SK-N-SH (cell line): ENCODE measurements at regions not wholly inside any gene's neighbourhood (a gene's known extent, or its start where the extent isn't known, plus 50 kb on each side); places are given as distances from the start of the nearest gene placed in this dataset.

Experiments used
- CTCF ChIA-PET: fragments of 300-600, 350-600 bp; formaldehyde crosslinking; extraction: SDS; loops from one replicate; lab custom pipeline; 2021; lab: Yijun Ruan, JAX
- POLR2A ChIA-PET: fragments of 350-600 bp; sonication (Branson Sonifier 250); formaldehyde crosslinking; extraction: SDS; loops from one replicate; lab custom pipeline; 2020; ENCODE audit warnings: antibody characterized with exemption, inconsistent platforms; lab: Yijun Ruan, JAX
- DNase-seq: peaks from one replicate; pipeline ENCODE4 v3.0.0; 2012
- H2AFZ ChIP-seq: fragments of 200-600 bp; sonication (generic); 2 replicates; pipeline ENCODE4 v1.8.1; 2016; ENCODE audit warnings: antibody characterized with exemption, mild to moderate bottlenecking, low read depth
- H3F3A ChIP-seq: fragments of 200-600 bp; sonication (generic); replicated peaks from 2 replicates; pipeline ENCODE3; 2016; ENCODE audit warnings: antibody characterized with exemption, mild to moderate bottlenecking; ENCODE audit not compliant: insufficient read depth
- H3K27ac ChIP-seq, 2 experiments: fragments of 200-500 bp in 1 of 2; fragments of 200-600 bp in 1 of 2; sonication (Bioruptor generic) in 1 of 2; sonication (generic), shearing (Covaris generic) in 1 of 2; 2 replicates each; pipeline versions ENCODE4 v1.5.1 to v1.6.1; 2014 to 2016; ENCODE audit warnings: low read depth in 2 of 2, inconsistent platforms in 1 of 2, low read length in 1 of 2, mild to moderate bottlenecking in 1 of 2, mixed read lengths in 1 of 2
- H3K27me3 ChIP-seq: fragments of 200-600 bp; sonication (generic), shearing (Covaris generic); 2 replicates; pipeline ENCODE4 v1.6.1; 2016; ENCODE audit warnings: mixed run types; ENCODE audit not compliant: insufficient read depth
- H3K36me3 ChIP-seq, 2 experiments: fragments of 200-500 bp in 1 of 2; fragments of 200-600 bp in 1 of 2; sonication (Bioruptor generic) in 1 of 2; sonication (generic) in 1 of 2; replicated peaks in 1 of 2; 2 replicates each; pipeline versions ENCODE3 to v1.5.1; 2014 to 2016; ENCODE audit warnings: low read length in 1 of 2, mild to moderate bottlenecking in 1 of 2; ENCODE audit not compliant: insufficient read depth in 2 of 2, control insufficient read depth in 1 of 2
- H3K4me1 ChIP-seq, 2 experiments: fragments of 200-500 bp in 1 of 2; fragments of 200-600 bp in 1 of 2; sonication (Bioruptor generic) in 1 of 2; sonication (generic), shearing (Covaris generic) in 1 of 2; 2 replicates each; pipeline versions ENCODE4 v1.5.1 to v1.6.1; 2014 to 2016; ENCODE audit warnings: low read depth in 1 of 2, low read length in 1 of 2, mixed run types in 1 of 2; ENCODE audit not compliant: insufficient read depth in 2 of 2, control insufficient read depth in 1 of 2
- H3K4me2 ChIP-seq: fragments of 200-600 bp; sonication (generic), shearing (Covaris generic); 2 replicates; pipeline ENCODE4 v1.6.1; 2017; ENCODE audit warnings: mixed run types
- H3K4me3 ChIP-seq, 2 experiments: fragments of 200-500 bp in 1 of 2; fragments of 200-600 bp in 1 of 2; sonication (Bioruptor generic) in 1 of 2; sonication (generic), shearing (Covaris generic) in 1 of 2; 2 replicates each; pipeline versions ENCODE4 v1.5.1 to v1.8.1; 2014 to 2016; ENCODE audit warnings: low read depth in 2 of 2, inconsistent platforms in 1 of 2, low read length in 1 of 2, mild to moderate bottlenecking in 1 of 2, mixed read lengths in 1 of 2, moderate library complexity in 1 of 2
- H3K79me2 ChIP-seq: fragments of 200-600 bp; sonication (generic); 2 replicates; pipeline ENCODE4 v1.8.1; 2017; ENCODE audit warnings: mild to moderate bottlenecking; ENCODE audit not compliant: insufficient read depth
- H3K9ac ChIP-seq: fragments of 200-600 bp; sonication (generic); 2 replicates; pipeline ENCODE4 v1.6.1; 2017; ENCODE audit warnings: mixed run types
- H3K9me2 ChIP-seq: fragments of 200-600 bp; sonication (generic); 2 replicates; pipeline ENCODE4 v1.6.1; 2017; ENCODE audit warnings: mixed run types
- H3K9me3 ChIP-seq: fragments of 200-600 bp; sonication (generic); 2 replicates; pipeline ENCODE4 v1.6.1; 2017; ENCODE audit warnings: mixed run types, mild to moderate bottlenecking, moderate library complexity
- H4K20me1 ChIP-seq: fragments of 200-600 bp; sonication (generic); 2 replicates; pipeline ENCODE4 v1.6.1; 2017; ENCODE audit warnings: mild to moderate bottlenecking, mixed run types; ENCODE audit not compliant: insufficient read depth
- EP300 ChIP-seq, 2 experiments: IDR thresholded peaks; 2 replicates each; pipeline versions ENCODE4 v1.4.0 to v1.6.1; 2012; ENCODE audit warnings: borderline replicate concordance in 1 of 2, low read depth in 1 of 2, low read length in 1 of 2
- FOXM1 ChIP-seq: IDR thresholded peaks from 2 replicates; pipeline ENCODE4 v1.4.0; 2012; ENCODE audit warnings: low read depth, mild to moderate bottlenecking
- MXI1 ChIP-seq: IDR thresholded peaks from 2 replicates; pipeline ENCODE4 v1.6.1; 2012; ENCODE audit warnings: mild to moderate bottlenecking, low read depth, low read length, improper control_type of control experiment
- NFIC ChIP-seq: IDR thresholded peaks from 2 replicates; pipeline ENCODE4 v1.4.0; 2012; ENCODE audit warnings: borderline replicate concordance
- RAD21 ChIP-seq: IDR thresholded peaks from 2 replicates; pipeline ENCODE4 v1.6.1; 2012; ENCODE audit warnings: mild to moderate bottlenecking, low read length
- RFX5 ChIP-seq: IDR thresholded peaks from 2 replicates; pipeline ENCODE4 v1.6.1; 2012; ENCODE audit warnings: mild to moderate bottlenecking, improper control_type of control experiment, low read length
- SIN3A ChIP-seq: IDR thresholded peaks from 2 replicates; pipeline ENCODE4 v1.6.1; 2012; ENCODE audit warnings: low read depth, mild to moderate bottlenecking, low read length, moderate library complexity, borderline replicate concordance
- SMC3 ChIP-seq: IDR thresholded peaks from 2 replicates; pipeline ENCODE4 v1.6.1; 2012; ENCODE audit warnings: low read depth, low read length, improper control_type of control experiment
- TAF1 ChIP-seq: IDR thresholded peaks from 2 replicates; pipeline ENCODE4 v1.6.1; 2012; ENCODE audit warnings: low read depth, mild to moderate bottlenecking, low read length, moderate library complexity, borderline replicate concordance
- TEAD4 ChIP-seq: IDR thresholded peaks from 2 replicates; pipeline ENCODE4 v1.4.0; 2012; ENCODE audit warnings: mild to moderate bottlenecking, borderline replicate concordance; ENCODE audit not compliant: insufficient read depth
- WGBS: methylation state at CpG from one replicate; pipeline ENCODE4 v1.1.6; 2017; ENCODE audit warnings: low lambda C conversion rate; 5-methylcytosine and 5-hydroxymethylcytosine counted together
- TF ChIP-seq, protein P1 (sequence below): IDR thresholded peaks from 2 replicates; pipeline ENCODE4; 2012
- TF ChIP-seq, protein P2 (sequence below): IDR thresholded peaks from 2 replicates; pipeline ENCODE4 v1.4.0; 2012; ENCODE audit warnings: low read depth, borderline replicate concordance
- TF ChIP-seq, protein P3 (sequence below): fragments of 200-600 bp; sonication (generic); IDR thresholded peaks from 2 replicates; pipeline ENCODE4 v1.6.1; 2017; ENCODE audit warnings: antibody characterized with exemption, mild to moderate bottlenecking, moderate library complexity
- TF ChIP-seq, protein P4 (sequence below): IDR thresholded peaks from 2 replicates; pipeline ENCODE4 v1.6.1; 2012; ENCODE audit warnings: mild to moderate bottlenecking, low read depth, low read length, moderate library complexity
- TF ChIP-seq, protein P5 (sequence below): fragments of 150-350 bp; IDR thresholded peaks from 2 replicates; pipeline ENCODE4 v1.6.1; 2016; ENCODE audit warnings: mild to moderate bottlenecking, low read depth, low read length

DNA sequence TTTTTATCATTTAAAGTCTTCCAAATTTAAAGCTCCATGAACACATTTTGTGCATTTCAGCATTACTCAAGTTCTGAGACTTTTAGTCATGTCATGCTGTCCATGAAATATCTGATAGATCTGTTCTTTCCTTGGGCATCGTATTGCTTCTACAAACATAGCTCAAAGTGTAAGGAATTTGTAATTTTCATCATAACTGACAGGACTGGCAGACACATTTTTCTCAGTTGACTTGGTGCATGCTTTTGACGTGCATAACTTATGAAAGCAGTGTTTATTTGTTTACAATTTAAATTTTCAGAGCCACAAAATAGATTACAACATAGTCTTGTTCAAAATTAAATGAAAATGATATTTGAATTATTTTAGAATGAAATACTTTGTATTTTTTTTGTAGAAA lies 812.1 kb upstream of the NOVA1 start:
- DNase-seq = no peak
- H3K9me3 ChIP-seq = no peaks in the 10 kb centered on the region
- POLR2A ChIA-PET = no interaction called here
- H3F3A ChIP-seq = no peaks in the 10 kb centered on the region
- H3K27ac ChIP-seq = peak overlapping the region in 1 of 2 experiments; percentile 85; a peak in 1 of 4 replicates
- H3K9ac ChIP-seq = no peak overlapping the region
- no peak overlapping the region for H3K4me2 ChIP-seq
- H4K20me1 ChIP-seq = no peaks in the 10 kb centered on the region
- H3K79me2 ChIP-seq = no peaks in the 10 kb centered on the region
- no peak for TF ChIP-seq SIN3A
- TF ChIP-seq, protein P1, sequence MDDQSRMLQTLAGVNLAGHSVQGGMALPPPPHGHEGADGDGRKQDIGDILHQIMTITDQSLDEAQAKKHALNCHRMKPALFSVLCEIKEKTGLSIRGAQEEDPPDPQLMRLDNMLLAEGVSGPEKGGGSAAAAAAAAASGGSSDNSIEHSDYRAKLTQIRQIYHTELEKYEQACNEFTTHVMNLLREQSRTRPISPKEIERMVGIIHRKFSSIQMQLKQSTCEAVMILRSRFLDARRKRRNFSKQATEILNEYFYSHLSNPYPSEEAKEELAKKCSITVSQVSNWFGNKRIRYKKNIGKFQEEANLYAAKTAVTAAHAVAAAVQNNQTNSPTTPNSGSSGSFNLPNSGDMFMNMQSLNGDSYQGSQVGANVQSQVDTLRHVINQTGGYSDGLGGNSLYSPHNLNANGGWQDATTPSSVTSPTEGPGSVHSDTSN = 0 out of 2 replicates have a peak, but pooled peaks have one; percentile 10
- no peak overlapping the region for H2AFZ ChIP-seq
- CTCF ChIA-PET = no interaction called here
- H3K27me3 ChIP-seq = no peaks in the 10 kb centered on the region
- H3K9me2 ChIP-seq = no peaks in the 10 kb centered on the region
- H3K36me3 ChIP-seq = no peaks in the 10 kb centered on the region
- no peak overlapping the region for H3K4me3 ChIP-seq
- H3K4me1 ChIP-seq = no peaks in the 10 kb centered on the region; a peak in 1 of 4 replicates
- WGBS = 25% methylated on average over 2 of the region's 2 CpGs

DNA sequence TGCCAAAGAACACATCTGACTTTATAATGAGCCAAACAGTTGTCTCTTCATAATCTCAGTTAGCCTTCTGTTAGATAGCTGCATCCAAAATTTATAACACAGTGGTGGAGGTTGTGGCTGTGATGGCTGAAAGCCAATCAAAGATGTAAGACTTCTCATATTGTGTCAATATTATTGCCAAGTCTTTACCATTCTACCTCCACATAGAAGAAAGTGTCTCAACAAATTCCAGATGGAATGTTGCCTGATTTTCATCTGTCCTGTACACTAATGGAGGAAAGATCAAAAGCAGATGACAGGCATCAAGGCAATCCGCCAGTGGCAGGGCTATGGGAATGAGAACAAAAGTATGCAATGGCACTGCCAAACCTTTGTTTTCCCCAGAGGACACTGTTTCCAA lies 813.1 kb upstream of the NOVA1 start:
- H3K4me2 ChIP-seq = no peak overlapping the region
- ChIA-PET CTCF (interaction anchor here (1.6 kb wide), 1 partner anchor 11 kb away, joined by 3 read pairs; no protein-coding TSS in a partner anchor), POLR2A (no interaction called here)
- H3K4me1 ChIP-seq = no peaks in the 10 kb centered on the region; a peak in 1 of 4 replicates
- 15% methylated on average over 1 of the region's 1 CpG for WGBS
- H3K9me2 ChIP-seq = no peaks in the 10 kb centered on the region
- no peak overlapping the region for H2AFZ ChIP-seq
- DNase-seq = peak; percentile 4
- peak overlapping the region; percentile 32 to 85; a peak in 2 of 4 replicates for H3K27ac ChIP-seq
- no peaks in the 10 kb centered on the region for H3F3A ChIP-seq
- no peaks in the 10 kb centered on the region for H3K36me3 ChIP-seq
- H4K20me1 ChIP-seq = no peaks in the 10 kb centered on the region
- H3K27me3 ChIP-seq = no peaks in the 10 kb centered on the region
- no peaks in the 10 kb centered on the region for H3K9me3 ChIP-seq
- no peak overlapping the region for H3K4me3 ChIP-seq
- no peaks in the 10 kb centered on the region for H3K79me2 ChIP-seq
- H3K9ac ChIP-seq = no peak overlapping the region
- TF ChIP-seq, protein P2, sequence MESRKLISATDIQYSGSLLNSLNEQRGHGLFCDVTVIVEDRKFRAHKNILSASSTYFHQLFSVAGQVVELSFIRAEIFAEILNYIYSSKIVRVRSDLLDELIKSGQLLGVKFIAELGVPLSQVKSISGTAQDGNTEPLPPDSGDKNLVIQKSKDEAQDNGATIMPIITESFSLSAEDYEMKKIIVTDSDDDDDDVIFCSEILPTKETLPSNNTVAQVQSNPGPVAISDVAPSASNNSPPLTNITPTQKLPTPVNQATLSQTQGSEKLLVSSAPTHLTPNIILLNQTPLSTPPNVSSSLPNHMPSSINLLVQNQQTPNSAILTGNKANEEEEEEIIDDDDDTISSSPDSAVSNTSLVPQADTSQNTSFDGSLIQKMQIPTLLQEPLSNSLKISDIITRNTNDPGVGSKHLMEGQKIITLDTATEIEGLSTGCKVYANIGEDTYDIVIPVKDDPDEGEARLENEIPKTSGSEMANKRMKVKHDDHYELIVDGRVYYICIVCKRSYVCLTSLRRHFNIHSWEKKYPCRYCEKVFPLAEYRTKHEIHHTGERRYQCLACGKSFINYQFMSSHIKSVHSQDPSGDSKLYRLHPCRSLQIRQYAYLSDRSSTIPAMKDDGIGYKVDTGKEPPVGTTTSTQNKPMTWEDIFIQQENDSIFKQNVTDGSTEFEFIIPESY = no peak
- TF ChIP-seq TAF1 (no peak), SMC3 (no peak), RFX5 (no peak), FOXM1 (no peak), TEAD4 (peak; percentile 40; the same call in 1 of the 2 replicates), SIN3A (no peak), MXI1 (no peak), RAD21 (no peak), EP300 (IDR thresholded peaks at IDR 0.05; ENCODE audit: borderline replicate concordance in 1 of 2, low read depth in 1 of 2, low read length in 1 of 2) (peak; percentile 55 to 58; a peak in 3 of 4 replicates), NFIC (peak; percentile 74)
- TF ChIP-seq, protein P1 = peak; percentile 70
- TF ChIP-seq, protein P3, sequence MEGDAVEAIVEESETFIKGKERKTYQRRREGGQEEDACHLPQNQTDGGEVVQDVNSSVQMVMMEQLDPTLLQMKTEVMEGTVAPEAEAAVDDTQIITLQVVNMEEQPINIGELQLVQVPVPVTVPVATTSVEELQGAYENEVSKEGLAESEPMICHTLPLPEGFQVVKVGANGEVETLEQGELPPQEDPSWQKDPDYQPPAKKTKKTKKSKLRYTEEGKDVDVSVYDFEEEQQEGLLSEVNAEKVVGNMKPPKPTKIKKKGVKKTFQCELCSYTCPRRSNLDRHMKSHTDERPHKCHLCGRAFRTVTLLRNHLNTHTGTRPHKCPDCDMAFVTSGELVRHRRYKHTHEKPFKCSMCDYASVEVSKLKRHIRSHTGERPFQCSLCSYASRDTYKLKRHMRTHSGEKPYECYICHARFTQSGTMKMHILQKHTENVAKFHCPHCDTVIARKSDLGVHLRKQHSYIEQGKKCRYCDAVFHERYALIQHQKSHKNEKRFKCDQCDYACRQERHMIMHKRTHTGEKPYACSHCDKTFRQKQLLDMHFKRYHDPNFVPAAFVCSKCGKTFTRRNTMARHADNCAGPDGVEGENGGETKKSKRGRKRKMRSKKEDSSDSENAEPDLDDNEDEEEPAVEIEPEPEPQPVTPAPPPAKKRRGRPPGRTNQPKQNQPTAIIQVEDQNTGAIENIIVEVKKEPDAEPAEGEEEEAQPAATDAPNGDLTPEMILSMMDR = no peak
- TF ChIP-seq, protein P4, sequence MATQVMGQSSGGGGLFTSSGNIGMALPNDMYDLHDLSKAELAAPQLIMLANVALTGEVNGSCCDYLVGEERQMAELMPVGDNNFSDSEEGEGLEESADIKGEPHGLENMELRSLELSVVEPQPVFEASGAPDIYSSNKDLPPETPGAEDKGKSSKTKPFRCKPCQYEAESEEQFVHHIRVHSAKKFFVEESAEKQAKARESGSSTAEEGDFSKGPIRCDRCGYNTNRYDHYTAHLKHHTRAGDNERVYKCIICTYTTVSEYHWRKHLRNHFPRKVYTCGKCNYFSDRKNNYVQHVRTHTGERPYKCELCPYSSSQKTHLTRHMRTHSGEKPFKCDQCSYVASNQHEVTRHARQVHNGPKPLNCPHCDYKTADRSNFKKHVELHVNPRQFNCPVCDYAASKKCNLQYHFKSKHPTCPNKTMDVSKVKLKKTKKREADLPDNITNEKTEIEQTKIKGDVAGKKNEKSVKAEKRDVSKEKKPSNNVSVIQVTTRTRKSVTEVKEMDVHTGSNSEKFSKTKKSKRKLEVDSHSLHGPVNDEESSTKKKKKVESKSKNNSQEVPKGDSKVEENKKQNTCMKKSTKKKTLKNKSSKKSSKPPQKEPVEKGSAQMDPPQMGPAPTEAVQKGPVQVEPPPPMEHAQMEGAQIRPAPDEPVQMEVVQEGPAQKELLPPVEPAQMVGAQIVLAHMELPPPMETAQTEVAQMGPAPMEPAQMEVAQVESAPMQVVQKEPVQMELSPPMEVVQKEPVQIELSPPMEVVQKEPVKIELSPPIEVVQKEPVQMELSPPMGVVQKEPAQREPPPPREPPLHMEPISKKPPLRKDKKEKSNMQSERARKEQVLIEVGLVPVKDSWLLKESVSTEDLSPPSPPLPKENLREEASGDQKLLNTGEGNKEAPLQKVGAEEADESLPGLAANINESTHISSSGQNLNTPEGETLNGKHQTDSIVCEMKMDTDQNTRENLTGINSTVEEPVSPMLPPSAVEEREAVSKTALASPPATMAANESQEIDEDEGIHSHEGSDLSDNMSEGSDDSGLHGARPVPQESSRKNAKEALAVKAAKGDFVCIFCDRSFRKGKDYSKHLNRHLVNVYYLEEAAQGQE = no peak
- TF ChIP-seq, protein P5, sequence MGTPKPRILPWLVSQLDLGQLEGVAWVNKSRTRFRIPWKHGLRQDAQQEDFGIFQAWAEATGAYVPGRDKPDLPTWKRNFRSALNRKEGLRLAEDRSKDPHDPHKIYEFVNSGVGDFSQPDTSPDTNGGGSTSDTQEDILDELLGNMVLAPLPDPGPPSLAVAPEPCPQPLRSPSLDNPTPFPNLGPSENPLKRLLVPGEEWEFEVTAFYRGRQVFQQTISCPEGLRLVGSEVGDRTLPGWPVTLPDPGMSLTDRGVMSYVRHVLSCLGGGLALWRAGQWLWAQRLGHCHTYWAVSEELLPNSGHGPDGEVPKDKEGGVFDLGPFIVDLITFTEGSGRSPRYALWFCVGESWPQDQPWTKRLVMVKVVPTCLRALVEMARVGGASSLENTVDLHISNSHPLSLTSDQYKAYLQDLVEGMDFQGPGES = no peak
